GM21825 (cell line): ENCODE measurements at regions not wholly inside any gene's neighbourhood (a gene's known extent, or its start where the extent isn't known, plus 50 kb on each side); places are given as distances from the start of the nearest gene placed in this dataset.

Source experiments
- ATAC-seq: cut with Tn5 transposase; IDR thresholded peaks from one replicate; pipeline ENCODE4 v1.9.1; 2021; ENCODE audit warnings: mild to moderate bottlenecking, moderate library complexity; ENCODE audit not compliant: unreplicated experiment

GRCh38 chr13:24106429-24106828 lies 54.1 kb upstream of the SPATA13 start:
- ATAC-seq: no peak

- no peak for ATAC-seq
Observed at GRCh38 chr13:24107955-24108614, 52.4 kb upstream of the SPATA13 start.

DNA sequence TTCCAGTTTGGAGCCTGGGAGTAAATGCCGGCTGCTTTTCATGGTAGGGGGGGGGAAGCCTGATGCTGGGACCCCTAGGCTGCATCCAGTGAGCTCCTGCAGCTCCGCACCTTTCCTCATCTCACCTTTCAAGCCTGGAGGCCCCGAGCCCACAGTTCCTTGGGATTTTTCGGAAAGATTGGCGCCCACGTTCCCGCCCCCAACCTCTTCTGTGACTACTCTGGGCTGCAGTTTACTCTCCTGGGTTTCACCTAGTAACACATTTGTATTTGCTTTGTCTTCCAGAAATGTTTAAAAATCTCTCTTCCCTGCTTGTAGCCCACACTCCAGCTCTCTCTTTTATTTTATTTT lies 51.9 kb upstream of the SPATA13 start:
- ATAC-seq: no peak

- ATAC-seq: no peak
Observed at GRCh38 chr13:24110011-24110410, 50.5 kb upstream of the SPATA13 start.
